Gastrocnemius medialis (tissue), 4 donors: ENCODE measurements at regions not wholly inside any gene's neighbourhood (a gene's known extent, or its start where the extent isn't known, plus 50 kb on each side); places are given as distances from the start of the nearest gene placed in this dataset.

Source experiments
- POLR2A ChIP-seq, 2 donors: fragments of 450-650 bp; IDR thresholded peaks; one replicate each; pipeline ENCODE4 v1.6.1; 2017; ENCODE audit warnings: antibody characterized with exemption in 2 of 2, mild to moderate bottlenecking in 2 of 2, moderate library complexity in 2 of 2
- TF ChIP-seq, protein P1 (sequence below), 5 experiments: fragments of 450-650 bp in 3 of 5; fragments of 200-600 bp in 2 of 5; sonication (generic) in 2 of 5; IDR thresholded peaks in 4 of 5; conservative IDR thresholded peaks in 1 of 5; 1 replicate in 4 of 5; 2 replicates in 1 of 5; pipeline ENCODE4 v1.5.1; 2016 to 2019; ENCODE audit warnings: antibody characterized with exemption in 5 of 5, mild to moderate bottlenecking in 3 of 5, moderate library complexity in 3 of 5

DNA sequence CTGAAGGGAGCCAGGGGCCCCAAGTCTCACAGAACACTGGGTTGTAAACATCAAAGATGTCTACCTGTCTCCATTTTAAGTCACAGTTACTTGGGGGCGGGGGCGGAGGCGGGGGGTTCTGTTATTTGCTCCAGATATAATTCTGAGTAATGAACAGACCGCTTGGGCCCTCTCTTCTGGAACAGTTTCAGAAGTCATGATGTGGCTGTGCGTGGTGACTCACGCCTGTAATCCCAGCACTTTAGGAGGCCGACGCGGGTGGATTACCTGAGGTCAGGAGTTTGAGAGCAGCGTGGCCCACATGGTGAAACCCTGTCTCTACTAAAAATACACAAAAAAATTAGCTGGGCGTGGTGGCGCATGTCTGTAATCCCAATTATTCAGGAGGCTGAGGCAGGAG lies 157.9 kb upstream of the APCDD1 start:
- TF ChIP-seq, protein P1, sequence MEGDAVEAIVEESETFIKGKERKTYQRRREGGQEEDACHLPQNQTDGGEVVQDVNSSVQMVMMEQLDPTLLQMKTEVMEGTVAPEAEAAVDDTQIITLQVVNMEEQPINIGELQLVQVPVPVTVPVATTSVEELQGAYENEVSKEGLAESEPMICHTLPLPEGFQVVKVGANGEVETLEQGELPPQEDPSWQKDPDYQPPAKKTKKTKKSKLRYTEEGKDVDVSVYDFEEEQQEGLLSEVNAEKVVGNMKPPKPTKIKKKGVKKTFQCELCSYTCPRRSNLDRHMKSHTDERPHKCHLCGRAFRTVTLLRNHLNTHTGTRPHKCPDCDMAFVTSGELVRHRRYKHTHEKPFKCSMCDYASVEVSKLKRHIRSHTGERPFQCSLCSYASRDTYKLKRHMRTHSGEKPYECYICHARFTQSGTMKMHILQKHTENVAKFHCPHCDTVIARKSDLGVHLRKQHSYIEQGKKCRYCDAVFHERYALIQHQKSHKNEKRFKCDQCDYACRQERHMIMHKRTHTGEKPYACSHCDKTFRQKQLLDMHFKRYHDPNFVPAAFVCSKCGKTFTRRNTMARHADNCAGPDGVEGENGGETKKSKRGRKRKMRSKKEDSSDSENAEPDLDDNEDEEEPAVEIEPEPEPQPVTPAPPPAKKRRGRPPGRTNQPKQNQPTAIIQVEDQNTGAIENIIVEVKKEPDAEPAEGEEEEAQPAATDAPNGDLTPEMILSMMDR (IDR thresholded peaks at IDR 0.05 in 4 of 5, conservative IDR thresholded peaks at IDR 0.05 in 1 of 5) = no peak
- no peak for TF ChIP-seq POLR2A (IDR thresholded peaks at IDR 0.05)
